GM12878 (cell line): ENCODE measurements at regions not wholly inside any gene's neighbourhood (a gene's known extent, or its start where the extent isn't known, plus 50 kb on each side); places are given as distances from the start of the nearest gene placed in this dataset.
"Not testable (repeated sequence)": the region's sequence is repeated elsewhere in the genome, so short reads cannot be mapped to it uniquely, and the experiment has no call there.

Source experiments
- ATAC-seq: fragments of 200-7000 bp; cut with Tn5 transposase; 3 replicates; pipeline ENCODE4 v1.9.1; 2020; ENCODE audit warnings: mild to moderate bottlenecking, moderate library complexity
- BruUV-seq: library from RNA; stranded (reverse); fragments of 400-500 nt; replicated peaks from 2 replicates; lab custom pipeline; 2021; lab: Mats Ljungman, UMichigan
- CTCF ChIA-PET: fragments of 300-600 bp; sonication (Branson Sonifier 250); formaldehyde crosslinking; extraction: SDS; loops from one replicate; lab custom pipeline; 2021; ENCODE audit warnings: inconsistent platforms; lab: Yijun Ruan, JAX
- POLR2A ChIA-PET: fragments of 350-600 bp; formaldehyde crosslinking; extraction: SDS; loops from one replicate; lab custom pipeline; 2021; ENCODE audit warnings: inconsistent platforms; lab: Charles Lee
- RAD21 ChIA-PET: fragments of 300-600 bp; sonication (Branson Sonifier 250); formaldehyde crosslinking; loops from one replicate; lab custom pipeline; 2023; ENCODE audit warnings: antibody characterized with exemption; ENCODE audit not compliant: unreplicated experiment; lab: Charles Lee
- SMC1A ChIA-PET: fragments of 300-600 bp; sonication (Branson Sonifier 250); formaldehyde crosslinking; loops from one replicate; lab custom pipeline; 2023; ENCODE audit not compliant: unreplicated experiment, uncharacterized antibody; lab: Charles Lee
- DNase-seq: peaks from one replicate; pipeline ENCODE4 v3.0.0-alpha.2; 2011; ENCODE audit warnings: low read depth, low spot score
- FAIRE-seq: peaks from 3 replicates; lab custom pipeline; 2011; peaks lifted over from hg19 to GRCh38; lab: Jason Lieb, UNC
- H2AFZ ChIP-seq: 2 replicates; pipeline ENCODE4 v1.6.0; 2011; ENCODE audit warnings: low read depth, low read length, control low read depth; ENCODE audit not compliant: control insufficient read depth
- H3K27ac ChIP-seq: 2 replicates; pipeline ENCODE4 v1.5.1; 2011; ENCODE audit warnings: control low read depth; ENCODE audit not compliant: control insufficient read depth, insufficient read depth
- H3K27me3 ChIP-seq, 2 experiments: replicated peaks in 1 of 2; 2 replicates each; pipeline versions ENCODE4 v1.6.0 to v1.6.1; 2011; ENCODE audit warnings: low read length in 1 of 2; ENCODE audit not compliant: control insufficient read depth in 2 of 2, insufficient read depth in 2 of 2
- H3K36me3 ChIP-seq, 2 experiments: 2 replicates each; pipeline ENCODE4 v1.5.1; 2011; ENCODE audit warnings: low read length in 1 of 2; ENCODE audit not compliant: control insufficient read depth in 2 of 2, insufficient read depth in 2 of 2
- H3K4me1 ChIP-seq: 2 replicates; pipeline ENCODE4 v1.6.1; 2011; ENCODE audit warnings: mild to moderate bottlenecking, low read length, moderate library complexity, mixed read lengths; ENCODE audit not compliant: control insufficient read depth, insufficient read depth
- H3K4me2 ChIP-seq: 2 replicates; pipeline ENCODE4 v1.6.0; 2011; ENCODE audit warnings: control low read depth; ENCODE audit not compliant: control insufficient read depth, insufficient read depth
- H3K4me3 ChIP-seq: fragments of 200-600 bp; sonication (generic); 2 replicates; pipeline ENCODE4 v1.5.1; 2016
- H3K79me2 ChIP-seq: 2 replicates; pipeline ENCODE4 v1.6.0; 2011; ENCODE audit warnings: low read length; ENCODE audit not compliant: control insufficient read depth, insufficient read depth
- H3K9ac ChIP-seq: 2 replicates; pipeline ENCODE4 v1.8.0; 2011; ENCODE audit warnings: low read length, control low read depth, mixed read lengths; ENCODE audit not compliant: control insufficient read depth, insufficient read depth
- H3K9me3 ChIP-seq: replicated peaks from 3 replicates; pipeline ENCODE4 v1.5.1; 2011; ENCODE audit warnings: mild to moderate bottlenecking, low read length; ENCODE audit not compliant: control insufficient read depth, insufficient read depth
- H4K20me1 ChIP-seq: 2 replicates; pipeline ENCODE4 v1.6.0; 2011; ENCODE audit not compliant: control insufficient read depth, insufficient read depth
- CUX1 ChIP-seq: IDR thresholded peaks from 2 replicates; pipeline ENCODE4 v1.6.1; 2012; ENCODE audit warnings: improper control_type of control experiment, low read depth, low read length; ENCODE audit not compliant: insufficient replicate concordance
- PML ChIP-seq: IDR thresholded peaks from 2 replicates; pipeline ENCODE4 v1.6.1; 2012; ENCODE audit warnings: low read length, inconsistent platforms
- WGBS: methylation state at CpG from one replicate; pipeline ENCODE4 v1.1.6; 2016; ENCODE audit warnings: low lambda C conversion rate; ENCODE audit not compliant: insufficient replicate concordance, insufficient coverage; ENCODE audit errors: missing lambda C conversion rate; 5-methylcytosine and 5-hydroxymethylcytosine counted together
- in situ Hi-C: fragments of 300-500 bp; cut with MboI; formaldehyde crosslinking; loops from 9 replicates; pipeline ENCODE4 v1.14.3; 2018; ENCODE audit warnings: mixed read lengths
- intact Hi-C: fragments of 100-400 bp; cut with micrococcal nuclease; formaldehyde crosslinking; loops from one replicate; pipeline ENCODE4 v1.14.2; 2022; ENCODE audit not compliant: unreplicated experiment

- no peak for TF ChIP-seq CUX1
- TF ChIP-seq PML = no peak
Observed at GRCh38 chr4:110400086-110400485, 75.9 kb upstream of the ENPEP start (continued).

- H3K4me2 ChIP-seq, H3K4me1 ChIP-seq, SMC1A ChIA-PET, DNase-seq, BruUV-seq, intact Hi-C loops, ATAC-seq, in situ Hi-C loops, H3K9me3 ChIP-seq, H3K27ac ChIP-seq, RAD21 ChIA-PET, H3K9ac ChIP-seq, H4K20me1 ChIP-seq, H3K4me3 ChIP-seq, FAIRE-seq, CTCF ChIA-PET, H3K27me3 ChIP-seq, H2AFZ ChIP-seq, H3K79me2 ChIP-seq, H3K36me3 ChIP-seq: not testable (repeated sequence)
- 23% methylated on average over 6 of the region's 10 CpGs for WGBS
- POLR2A ChIA-PET = interaction anchor here (0.6 kb wide), 1 partner anchor 553 kb away, joined by 3 read pairs; no protein-coding TSS in a partner anchor
Observed at GRCh38 chr4:110399046-110399445, 76.9 kb upstream of the ENPEP start.
